Esophagus muscularis mucosa (tissue), 3 donors: ENCODE measurements at regions not wholly inside any gene's neighbourhood (a gene's known extent, or its start where the extent isn't known, plus 50 kb on each side); places are given as distances from the start of the nearest gene placed in this dataset.

Experiments used
- POLR2AphosphoS5 ChIP-seq, 2 donors: sonication (generic); formaldehyde crosslinking; IDR thresholded peaks; one replicate each; pipeline ENCODE4 v1.6.1; 2017; ENCODE audit warnings: antibody characterized with exemption in 2 of 2
- TF ChIP-seq, protein P1 (sequence below), 3 experiments: fragments of 200-600 bp in 2 of 3; fragments of 450-650 bp in 1 of 3; sonication (generic) in 2 of 3; IDR thresholded peaks; one replicate each; pipeline ENCODE4 v1.5.1; 2017 to 2019; ENCODE audit warnings: antibody characterized with exemption in 3 of 3, mild to moderate bottlenecking in 2 of 3, moderate library complexity in 1 of 3

DNA sequence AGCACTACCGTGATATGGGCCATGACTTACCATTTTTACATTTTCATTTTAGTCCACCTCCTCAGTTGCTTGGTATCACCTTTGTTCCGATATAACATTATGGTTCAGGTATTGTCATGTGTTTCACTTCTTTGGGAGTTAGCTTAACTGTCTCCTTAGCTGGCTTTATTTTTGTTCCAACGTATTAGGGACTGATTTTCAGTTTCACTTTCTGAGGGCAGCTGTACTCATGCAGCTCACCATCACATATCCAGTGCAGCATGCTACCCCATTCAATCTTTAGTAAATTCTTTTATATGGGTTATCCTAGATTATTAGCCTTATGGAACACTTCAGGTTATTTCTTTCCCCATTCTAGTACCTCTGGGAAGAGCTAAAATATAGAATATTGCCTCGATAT is 362.2 kb upstream of the IRAK1BP1 start:
- TF ChIP-seq, protein P1, sequence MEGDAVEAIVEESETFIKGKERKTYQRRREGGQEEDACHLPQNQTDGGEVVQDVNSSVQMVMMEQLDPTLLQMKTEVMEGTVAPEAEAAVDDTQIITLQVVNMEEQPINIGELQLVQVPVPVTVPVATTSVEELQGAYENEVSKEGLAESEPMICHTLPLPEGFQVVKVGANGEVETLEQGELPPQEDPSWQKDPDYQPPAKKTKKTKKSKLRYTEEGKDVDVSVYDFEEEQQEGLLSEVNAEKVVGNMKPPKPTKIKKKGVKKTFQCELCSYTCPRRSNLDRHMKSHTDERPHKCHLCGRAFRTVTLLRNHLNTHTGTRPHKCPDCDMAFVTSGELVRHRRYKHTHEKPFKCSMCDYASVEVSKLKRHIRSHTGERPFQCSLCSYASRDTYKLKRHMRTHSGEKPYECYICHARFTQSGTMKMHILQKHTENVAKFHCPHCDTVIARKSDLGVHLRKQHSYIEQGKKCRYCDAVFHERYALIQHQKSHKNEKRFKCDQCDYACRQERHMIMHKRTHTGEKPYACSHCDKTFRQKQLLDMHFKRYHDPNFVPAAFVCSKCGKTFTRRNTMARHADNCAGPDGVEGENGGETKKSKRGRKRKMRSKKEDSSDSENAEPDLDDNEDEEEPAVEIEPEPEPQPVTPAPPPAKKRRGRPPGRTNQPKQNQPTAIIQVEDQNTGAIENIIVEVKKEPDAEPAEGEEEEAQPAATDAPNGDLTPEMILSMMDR (IDR thresholded peaks at IDR 0.05), result no peak
- no peak for TF ChIP-seq POLR2AphosphoS5 (IDR thresholded peaks at IDR 0.05)
